ENCODE measurements at regions not wholly inside any gene's neighbourhood (a gene's known extent, or its start where the extent isn't known, plus 50 kb on each side); places are given as distances from the start of the nearest gene placed in this dataset.

DNA sequence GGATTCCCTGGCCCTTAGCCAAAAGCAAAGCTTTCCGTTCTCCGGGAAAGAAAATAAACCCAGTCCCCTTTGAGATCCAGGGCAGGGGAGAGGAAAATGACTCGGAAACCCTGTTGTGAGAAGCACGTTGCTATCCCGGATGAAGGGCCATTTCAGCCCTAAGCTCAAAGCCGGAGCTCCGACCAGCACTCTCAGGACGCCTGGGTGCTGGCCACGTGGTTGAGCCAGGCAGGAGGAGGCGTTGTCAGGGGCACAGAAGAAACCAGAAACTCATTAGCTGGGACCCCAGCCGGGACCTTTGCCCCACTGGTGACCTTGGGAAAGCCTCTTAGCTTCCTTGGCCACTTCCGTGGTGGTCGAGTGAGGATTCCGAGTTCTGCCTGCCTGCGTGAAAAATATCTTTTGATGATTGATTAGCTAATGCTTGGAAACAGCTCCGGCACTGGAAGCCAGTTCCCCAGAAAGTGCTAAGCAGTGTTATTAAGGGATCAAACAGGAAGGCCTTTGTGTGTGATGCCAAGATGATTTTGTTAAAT, 57.6 kb upstream of the FZD10 start:
- DNase-seq = no peak

DNA sequence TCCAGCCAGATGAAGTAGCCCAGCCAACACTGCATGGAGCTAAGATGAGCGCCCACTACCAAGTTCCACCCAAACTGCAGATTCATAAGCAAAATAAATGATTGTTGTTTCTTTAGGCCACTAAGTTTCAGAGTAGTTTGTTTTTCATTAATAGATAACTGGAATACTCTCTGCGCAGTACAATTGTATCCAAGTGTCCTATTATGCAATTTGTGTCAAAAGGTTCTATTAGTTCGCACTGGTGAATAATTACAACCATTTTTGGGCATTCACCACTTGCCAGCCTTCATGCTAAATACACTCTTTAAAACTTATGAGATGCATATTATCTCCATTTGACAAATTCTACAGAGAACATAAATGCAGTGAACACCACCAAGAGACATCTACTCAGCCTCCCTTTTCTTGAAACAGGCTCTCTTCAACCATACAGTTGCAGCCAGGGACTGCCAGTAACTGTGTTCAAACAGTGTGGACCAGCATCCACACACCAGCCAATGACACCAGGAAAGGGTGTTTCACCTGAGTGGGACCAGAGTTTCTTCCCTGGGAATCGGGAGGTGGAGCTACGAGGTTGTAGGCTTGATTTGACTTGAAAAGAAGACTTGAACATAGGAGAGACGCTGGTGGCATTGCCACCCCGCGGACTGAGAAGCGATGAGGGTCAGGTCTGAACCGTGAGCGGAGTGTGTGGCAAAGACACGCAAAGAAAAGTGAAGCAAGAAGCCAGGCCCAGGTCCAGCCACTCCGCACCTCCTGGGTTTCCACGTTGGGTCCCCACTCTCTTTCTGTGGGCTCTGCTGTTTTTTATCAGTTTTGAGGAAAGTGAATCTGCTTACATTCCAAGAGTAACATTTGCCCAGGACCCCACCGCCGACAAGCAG, 53.0 kb upstream of the FZD10 start:
- no peak for DNase-seq

DNA sequence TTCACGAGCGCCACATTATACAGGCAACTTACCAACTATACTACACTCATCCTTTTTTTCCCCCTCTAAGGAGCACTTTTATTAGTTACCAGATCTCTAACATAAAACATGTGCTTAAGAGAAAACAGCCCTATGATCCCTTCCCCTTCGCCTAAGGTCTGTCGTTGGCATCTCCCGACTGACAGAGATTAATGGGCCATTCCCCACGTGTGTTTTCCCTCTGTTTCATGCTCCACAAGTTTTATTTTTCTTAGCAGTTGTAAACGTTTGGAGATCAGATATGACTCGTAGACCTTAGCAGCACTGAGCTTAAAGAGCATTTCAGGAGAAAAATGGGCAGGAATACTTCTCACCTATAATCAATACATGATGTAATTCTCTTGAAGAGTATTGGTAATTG, 51.4 kb upstream of the FZD10 start:
- no peak for DNase-seq

GRCh38 chr12:130111965-130112496, 50.2 kb upstream of the FZD10 start:
- no peak for DNase-seq

All from stimulated activated CD4-positive, alpha-beta T cell treated with anti-CD3 and anti-CD28 coated beads, Interleukin-2, amount 100 ng/mL, for 48 hours (primary cell).